Neural progenitor cell (in vitro differentiated cells): ENCODE measurements at regions not wholly inside any gene's neighbourhood (a gene's known extent, or its start where the extent isn't known, plus 50 kb on each side); places are given as distances from the start of the nearest gene placed in this dataset.

Experiments used
- EZH2 ChIP-seq: fragments of 200-600 bp; sonication (generic); IDR thresholded peaks from 2 replicates; pipeline ENCODE4 v1.6.1; 2017; ENCODE audit warnings: antibody characterized with exemption, mild to moderate bottlenecking, moderate library complexity
- EZH2phosphoT487 ChIP-seq: fragments of 200-600 bp; sonication (generic); IDR thresholded peaks from 2 replicates; pipeline ENCODE4 v1.6.1; 2017; ENCODE audit warnings: antibody characterized with exemption
- TF ChIP-seq, protein P1 (sequence below): fragments of 200-600 bp; sonication (generic); IDR thresholded peaks from 2 replicates; pipeline ENCODE4 v1.5.1; 2017; ENCODE audit warnings: antibody characterized with exemption, mild to moderate bottlenecking

DNA sequence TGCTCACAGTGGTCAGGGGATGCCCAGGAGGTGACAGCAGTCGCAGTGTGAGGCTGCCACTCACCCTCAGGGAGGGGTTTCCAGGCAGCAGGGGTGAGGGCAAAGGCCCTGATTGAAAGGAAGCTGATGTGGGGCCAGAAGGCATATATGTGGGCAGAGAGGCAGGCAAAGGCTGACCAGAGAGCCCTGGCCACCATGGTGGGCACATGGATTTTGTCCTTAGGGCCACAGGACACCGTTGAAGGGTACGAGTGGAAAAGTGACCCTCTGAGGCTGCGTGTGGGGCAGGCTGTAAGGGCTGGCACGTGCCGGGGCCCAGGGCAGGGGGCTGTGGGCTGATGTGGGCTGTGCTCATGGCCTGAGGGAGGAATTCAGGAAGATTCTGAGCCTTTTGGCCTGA lies 57.5 kb upstream of the ZNF32 start:
- TF ChIP-seq EZH2phosphoT487 (no peak), EZH2 (no peak)
- TF ChIP-seq, protein P1, sequence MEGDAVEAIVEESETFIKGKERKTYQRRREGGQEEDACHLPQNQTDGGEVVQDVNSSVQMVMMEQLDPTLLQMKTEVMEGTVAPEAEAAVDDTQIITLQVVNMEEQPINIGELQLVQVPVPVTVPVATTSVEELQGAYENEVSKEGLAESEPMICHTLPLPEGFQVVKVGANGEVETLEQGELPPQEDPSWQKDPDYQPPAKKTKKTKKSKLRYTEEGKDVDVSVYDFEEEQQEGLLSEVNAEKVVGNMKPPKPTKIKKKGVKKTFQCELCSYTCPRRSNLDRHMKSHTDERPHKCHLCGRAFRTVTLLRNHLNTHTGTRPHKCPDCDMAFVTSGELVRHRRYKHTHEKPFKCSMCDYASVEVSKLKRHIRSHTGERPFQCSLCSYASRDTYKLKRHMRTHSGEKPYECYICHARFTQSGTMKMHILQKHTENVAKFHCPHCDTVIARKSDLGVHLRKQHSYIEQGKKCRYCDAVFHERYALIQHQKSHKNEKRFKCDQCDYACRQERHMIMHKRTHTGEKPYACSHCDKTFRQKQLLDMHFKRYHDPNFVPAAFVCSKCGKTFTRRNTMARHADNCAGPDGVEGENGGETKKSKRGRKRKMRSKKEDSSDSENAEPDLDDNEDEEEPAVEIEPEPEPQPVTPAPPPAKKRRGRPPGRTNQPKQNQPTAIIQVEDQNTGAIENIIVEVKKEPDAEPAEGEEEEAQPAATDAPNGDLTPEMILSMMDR, result no peak
